ENCODE measurements at regions not wholly inside any gene's neighbourhood (a gene's known extent, or its start where the extent isn't known, plus 50 kb on each side); places are given as distances from the start of the nearest gene placed in this dataset.
"Not testable (repeated sequence)": the region's sequence is repeated elsewhere in the genome, so short reads cannot be mapped to it uniquely, and the experiment has no call there.

DNA sequence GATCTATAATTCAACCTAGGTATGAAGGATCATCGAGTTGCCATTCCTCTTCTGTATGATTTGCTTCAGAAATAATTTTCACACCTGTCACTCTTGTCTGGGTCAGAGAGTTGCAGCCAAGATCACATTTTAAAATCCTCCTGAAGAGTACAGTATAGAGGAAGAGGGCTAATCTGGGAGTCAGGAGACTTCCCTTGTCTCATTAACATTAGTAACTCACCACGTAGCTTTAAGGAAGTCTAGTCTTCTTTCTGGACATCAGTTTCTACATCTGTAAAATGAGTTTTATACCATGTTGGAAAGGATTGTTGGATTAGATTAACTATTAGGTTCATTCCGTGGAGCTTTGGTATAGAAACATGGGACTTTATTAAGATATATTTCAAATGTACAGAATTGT, 109.4 kb downstream of the TDRD15 start:
- TF ChIP-seq, protein P1, sequence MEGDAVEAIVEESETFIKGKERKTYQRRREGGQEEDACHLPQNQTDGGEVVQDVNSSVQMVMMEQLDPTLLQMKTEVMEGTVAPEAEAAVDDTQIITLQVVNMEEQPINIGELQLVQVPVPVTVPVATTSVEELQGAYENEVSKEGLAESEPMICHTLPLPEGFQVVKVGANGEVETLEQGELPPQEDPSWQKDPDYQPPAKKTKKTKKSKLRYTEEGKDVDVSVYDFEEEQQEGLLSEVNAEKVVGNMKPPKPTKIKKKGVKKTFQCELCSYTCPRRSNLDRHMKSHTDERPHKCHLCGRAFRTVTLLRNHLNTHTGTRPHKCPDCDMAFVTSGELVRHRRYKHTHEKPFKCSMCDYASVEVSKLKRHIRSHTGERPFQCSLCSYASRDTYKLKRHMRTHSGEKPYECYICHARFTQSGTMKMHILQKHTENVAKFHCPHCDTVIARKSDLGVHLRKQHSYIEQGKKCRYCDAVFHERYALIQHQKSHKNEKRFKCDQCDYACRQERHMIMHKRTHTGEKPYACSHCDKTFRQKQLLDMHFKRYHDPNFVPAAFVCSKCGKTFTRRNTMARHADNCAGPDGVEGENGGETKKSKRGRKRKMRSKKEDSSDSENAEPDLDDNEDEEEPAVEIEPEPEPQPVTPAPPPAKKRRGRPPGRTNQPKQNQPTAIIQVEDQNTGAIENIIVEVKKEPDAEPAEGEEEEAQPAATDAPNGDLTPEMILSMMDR (IDR thresholded peaks at IDR 0.05; ENCODE audit: insufficient read depth, low read length): no peak
- no peak for DNase-seq (ENCODE audit: low read depth)
- no peak overlapping the region for H3K4me3 ChIP-seq (ENCODE audit: low read depth, low read length)

DNA sequence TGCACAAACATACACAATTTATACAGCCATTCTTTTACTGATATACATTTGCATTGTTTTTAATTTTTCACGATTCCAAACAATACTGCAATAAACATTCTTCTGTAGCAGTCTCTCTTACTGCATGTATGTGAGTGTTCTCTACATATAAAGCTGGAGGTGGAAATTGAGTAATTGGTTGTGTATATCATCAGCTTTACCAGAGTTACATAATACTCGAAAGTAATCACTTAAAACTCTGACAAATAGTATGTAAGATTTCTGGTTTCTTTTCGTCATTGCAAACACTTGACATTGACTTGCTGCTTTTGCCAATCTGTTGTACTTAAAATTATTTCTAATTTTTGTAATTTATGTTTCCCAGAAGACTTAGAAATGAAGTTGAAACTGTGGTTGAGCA, 110.2 kb downstream of the TDRD15 start:
- DNase-seq (ENCODE audit: low read depth): no peak
- TF ChIP-seq, protein P1 (IDR thresholded peaks at IDR 0.05; ENCODE audit: insufficient read depth, low read length): no peak
- H3K4me3 ChIP-seq (ENCODE audit: low read depth, low read length): no peak overlapping the region

DNA sequence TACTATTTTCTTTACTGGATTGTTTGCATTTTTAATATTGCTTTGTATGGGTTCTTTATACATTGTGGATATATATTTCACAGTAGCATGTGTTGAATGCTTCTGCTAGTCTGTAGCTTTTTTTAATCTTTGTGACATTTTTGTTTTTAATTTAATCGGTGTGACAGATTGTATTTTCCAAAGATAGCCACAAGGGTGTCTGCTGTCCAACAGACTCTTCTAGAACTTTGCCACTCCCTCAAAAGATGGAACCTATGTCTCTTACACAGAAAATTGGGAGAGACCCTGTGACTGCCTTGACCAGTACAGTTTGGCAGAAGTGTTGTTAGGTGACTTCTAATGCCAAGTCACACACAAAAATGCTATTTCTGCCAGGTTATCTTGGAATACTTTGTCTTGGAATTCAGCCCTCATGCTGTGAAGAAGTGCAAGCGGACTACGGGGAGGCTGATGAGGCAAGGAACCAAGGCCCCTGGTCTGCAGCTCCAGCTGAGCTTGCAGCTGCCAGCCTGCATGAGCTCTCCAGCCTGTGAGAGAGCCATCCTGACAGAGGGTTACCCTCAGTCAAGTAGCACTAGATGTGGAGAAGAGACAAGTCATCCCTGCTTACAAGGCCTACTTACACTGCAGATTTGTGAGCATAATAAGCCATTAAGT, 110.8 kb downstream of the TDRD15 start:
- TF ChIP-seq, protein P1 (IDR thresholded peaks at IDR 0.05; ENCODE audit: insufficient read depth, low read length): no peak
- DNase-seq (ENCODE audit: low read depth): no peak
- no peak overlapping the region for H3K4me3 ChIP-seq (ENCODE audit: low read depth, low read length)

DNA sequence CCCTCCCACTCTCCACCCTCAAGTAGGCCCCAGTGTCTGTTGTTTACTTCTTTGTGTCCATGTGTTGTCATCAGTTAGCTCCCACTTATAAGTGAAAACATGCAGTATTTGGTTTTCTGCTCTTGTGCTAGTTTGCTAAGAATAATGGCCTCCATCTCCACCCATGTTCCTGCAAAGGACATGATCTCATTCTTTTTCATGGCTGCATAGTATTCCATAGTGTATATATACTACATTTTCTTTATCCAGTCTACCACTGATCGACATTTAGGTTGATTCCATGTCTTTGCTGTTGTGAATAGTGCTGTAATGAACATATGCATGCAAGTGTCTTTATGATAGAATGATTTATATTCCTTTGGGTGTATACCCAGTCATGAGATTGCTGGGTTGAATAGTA, 116.0 kb downstream of the TDRD15 start:
- H3K4me3 ChIP-seq (ENCODE audit: low read depth, low read length); DNase-seq (ENCODE audit: low read depth): not testable (repeated sequence)

DNA sequence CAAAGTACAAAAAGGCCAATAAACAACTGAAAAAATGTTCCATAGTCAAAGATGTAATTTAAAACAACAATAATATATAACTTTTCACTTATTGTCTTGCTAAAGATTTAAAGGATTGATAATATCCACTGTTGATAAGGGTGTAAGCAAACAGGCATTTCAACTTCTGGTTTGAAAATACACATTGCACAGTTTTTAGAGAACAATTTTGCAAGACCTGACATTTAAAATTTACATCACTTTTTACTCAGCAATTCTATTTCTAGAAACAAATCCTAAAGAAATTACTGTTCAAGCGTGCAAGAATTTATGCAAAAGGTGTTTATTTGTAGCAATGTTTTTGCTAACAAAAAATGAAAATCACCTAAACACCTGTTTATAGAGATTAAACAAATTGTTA, 120.4 kb downstream of the TDRD15 start:
- DNase-seq (ENCODE audit: low read depth): no peak
- no peak overlapping the region for H3K4me3 ChIP-seq (ENCODE audit: low read depth, low read length)
- TF ChIP-seq, protein P1 (IDR thresholded peaks at IDR 0.05; ENCODE audit: insufficient read depth, low read length): no peak

DNA sequence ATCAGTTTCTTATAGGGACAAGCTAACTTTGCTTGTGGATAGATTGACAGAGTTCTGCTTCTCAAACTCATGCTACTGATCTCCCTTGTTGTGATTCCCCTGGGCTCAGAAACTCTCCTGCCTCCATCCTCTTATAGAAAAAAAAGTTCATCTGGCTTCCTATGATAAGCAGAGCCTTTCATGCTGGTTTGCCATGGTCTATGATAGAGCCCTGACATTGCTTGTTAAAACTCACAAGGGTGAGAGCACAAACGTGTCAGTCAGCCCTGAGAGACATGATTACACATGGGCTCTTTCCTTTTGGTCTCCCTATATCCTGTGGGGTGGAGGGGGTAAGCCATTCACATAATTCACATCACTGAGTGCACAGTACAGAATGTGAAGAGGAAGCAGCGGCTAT, 121.8 kb downstream of the TDRD15 start:
- H3K4me3 ChIP-seq (ENCODE audit: low read depth, low read length): no peak overlapping the region
- TF ChIP-seq, protein P1 (IDR thresholded peaks at IDR 0.05; ENCODE audit: insufficient read depth, low read length): no peak
- no peak for DNase-seq (ENCODE audit: low read depth)

DNA sequence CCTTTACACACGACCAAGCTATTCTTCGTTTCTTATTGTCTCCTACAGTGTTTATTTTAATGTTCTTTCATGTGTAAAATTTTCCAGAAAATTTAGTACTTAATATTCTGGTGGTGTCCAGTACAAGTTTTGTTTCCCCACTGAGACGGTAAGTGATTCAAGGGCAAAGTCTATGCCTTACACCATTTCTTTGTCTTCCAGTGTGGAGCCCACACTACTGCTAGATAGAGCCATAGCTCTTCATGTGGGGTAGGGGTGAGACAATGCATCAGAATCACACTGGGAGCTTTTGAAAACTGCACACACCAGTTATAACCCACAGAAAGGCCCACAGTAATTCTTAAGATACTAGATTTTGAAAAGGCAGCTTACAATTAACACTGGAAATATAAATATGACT, 125.6 kb downstream of the TDRD15 start:
- TF ChIP-seq, protein P1 (IDR thresholded peaks at IDR 0.05; ENCODE audit: insufficient read depth, low read length): no peak
- no peak for DNase-seq (ENCODE audit: low read depth)

More for the DNA sequence above, 125.6 kb downstream of the TDRD15 start:
- H3K4me3 ChIP-seq (ENCODE audit: low read depth, low read length): no peak overlapping the region

Data from fibroblast of the aortic adventitia (primary cell).